Natural killer cell (primary cell): ENCODE measurements at regions not wholly inside any gene's neighbourhood (a gene's known extent, or its start where the extent isn't known, plus 50 kb on each side); places are given as distances from the start of the nearest gene placed in this dataset.

ENCODE experiments used
- ATAC-seq, 3 donors: fragments of 150-1000 bp in 2 of 3; fragments of 200-7000 bp in 1 of 3; cut with Tn5 transposase; 1 replicate in 1 of 3; 2 replicates in 2 of 3; pipeline ENCODE4 v1.10.0; 2021; ENCODE audit warnings: mild to moderate bottlenecking in 2 of 3, moderate library complexity in 2 of 3
- DNase-seq, 2 donors: peaks; one replicate each; pipeline versions ENCODE4 v3.0.0 to v3.0.0-alpha.2; 2013 to 2021; ENCODE audit warnings: mixed read lengths in 1 of 2
- H3K27ac ChIP-seq: one replicate; pipeline ENCODE4 v1.5.1; 2013; ENCODE audit warnings: mild to moderate bottlenecking, low read length
- H3K27me3 ChIP-seq: one replicate; pipeline ENCODE4 v1.6.1; 2013; ENCODE audit warnings: low read length; ENCODE audit not compliant: control insufficient read depth, insufficient read depth
- H3K36me3 ChIP-seq: one replicate; pipeline ENCODE4 v1.6.1; 2013; ENCODE audit warnings: low read length; ENCODE audit not compliant: control insufficient read depth, insufficient read depth
- H3K4me1 ChIP-seq: one replicate; pipeline ENCODE4 v1.6.1; 2013; ENCODE audit warnings: low read length; ENCODE audit not compliant: control insufficient read depth, insufficient read depth
- H3K4me3 ChIP-seq: one replicate; pipeline ENCODE4 v1.5.1; 2013; ENCODE audit warnings: low read length
- H3K9me3 ChIP-seq: one replicate; pipeline ENCODE4 v1.6.1; 2013; ENCODE audit warnings: low read length; ENCODE audit not compliant: control insufficient read depth, insufficient read depth
- H3K27ac Mint-ChIP-seq, 2 donors: one replicate each; pipeline ENCODE4 v1.8.0; 2022; ENCODE audit warnings: mild to moderate bottlenecking in 2 of 2, mixed read lengths in 2 of 2, moderate library complexity in 1 of 2
- H3K27me3 Mint-ChIP-seq, 2 donors: one replicate each; pipeline ENCODE4 v1.8.0; 2022; ENCODE audit warnings: low read depth in 2 of 2, mixed read lengths in 2 of 2
- H3K36me3 Mint-ChIP-seq: one replicate; pipeline ENCODE4 v1.8.0; 2022; ENCODE audit warnings: mixed read lengths
- H3K4me1 Mint-ChIP-seq, 2 donors: one replicate each; pipeline ENCODE4 v1.8.0; 2022; ENCODE audit warnings: mixed read lengths in 2 of 2
- H3K4me3 Mint-ChIP-seq: one replicate; pipeline ENCODE4 v1.8.0; 2022; ENCODE audit warnings: mild to moderate bottlenecking, moderate library complexity, mixed read lengths
- H3K9me3 Mint-ChIP-seq, 2 donors: one replicate each; pipeline ENCODE4 v1.8.0; 2022; ENCODE audit warnings: mixed read lengths in 2 of 2
- WGBS: methylation state at CpG from one replicate; pipeline ENCODE4 v1.1.7; 2013; ENCODE audit warnings: missing lambda C conversion rate; ENCODE audit not compliant: insufficient coverage; 5-methylcytosine and 5-hydroxymethylcytosine counted together
- intact Hi-C: fragments of 100-400 bp; cut with micrococcal nuclease; formaldehyde crosslinking; loops from one replicate; pipeline ENCODE4 v1.14.2; 2022
- TF ChIP-seq, protein P1 (sequence below): fragments of 200-600 bp; IDR thresholded peaks from one replicate; pipeline ENCODE4 v1.8.0; 2022; ENCODE audit warnings: antibody characterized with exemption

DNA sequence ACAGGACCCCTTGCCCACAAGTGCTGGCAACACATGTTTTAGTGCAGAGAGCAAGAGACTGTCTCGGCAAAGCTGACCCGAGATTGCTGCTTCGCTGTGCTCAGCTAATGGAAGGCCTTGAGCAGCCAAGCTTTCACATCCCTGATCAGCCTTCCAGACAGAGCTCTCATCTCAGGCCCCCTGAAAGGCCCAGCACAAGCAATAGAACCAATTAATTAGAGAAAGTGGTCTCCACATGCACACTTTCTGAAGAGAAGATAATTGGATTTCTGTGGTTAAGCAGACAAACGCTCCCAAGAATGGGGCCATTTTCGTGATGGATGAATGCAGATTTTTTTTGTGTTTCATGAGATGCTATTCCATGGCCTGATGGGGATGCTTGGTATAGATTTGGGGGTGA is 174.9 kb downstream of the NSG2 start:
- Mint-ChIP-seq H3K27ac (no peak overlapping the region), H3K4me1 (no peaks in the 10 kb centered on the region), H3K9me3 (no peaks in the 10 kb centered on the region), H3K4me3 (no peak overlapping the region), H3K36me3 (no peaks in the 10 kb centered on the region), H3K27me3 (peaks cover 3 to 5% of the 10 kb centered on the region in 2 donors)
- TF ChIP-seq, protein P1, sequence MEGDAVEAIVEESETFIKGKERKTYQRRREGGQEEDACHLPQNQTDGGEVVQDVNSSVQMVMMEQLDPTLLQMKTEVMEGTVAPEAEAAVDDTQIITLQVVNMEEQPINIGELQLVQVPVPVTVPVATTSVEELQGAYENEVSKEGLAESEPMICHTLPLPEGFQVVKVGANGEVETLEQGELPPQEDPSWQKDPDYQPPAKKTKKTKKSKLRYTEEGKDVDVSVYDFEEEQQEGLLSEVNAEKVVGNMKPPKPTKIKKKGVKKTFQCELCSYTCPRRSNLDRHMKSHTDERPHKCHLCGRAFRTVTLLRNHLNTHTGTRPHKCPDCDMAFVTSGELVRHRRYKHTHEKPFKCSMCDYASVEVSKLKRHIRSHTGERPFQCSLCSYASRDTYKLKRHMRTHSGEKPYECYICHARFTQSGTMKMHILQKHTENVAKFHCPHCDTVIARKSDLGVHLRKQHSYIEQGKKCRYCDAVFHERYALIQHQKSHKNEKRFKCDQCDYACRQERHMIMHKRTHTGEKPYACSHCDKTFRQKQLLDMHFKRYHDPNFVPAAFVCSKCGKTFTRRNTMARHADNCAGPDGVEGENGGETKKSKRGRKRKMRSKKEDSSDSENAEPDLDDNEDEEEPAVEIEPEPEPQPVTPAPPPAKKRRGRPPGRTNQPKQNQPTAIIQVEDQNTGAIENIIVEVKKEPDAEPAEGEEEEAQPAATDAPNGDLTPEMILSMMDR: no peak
- H3K4me3 ChIP-seq: no peak overlapping the region
- H3K36me3 ChIP-seq: no peaks in the 10 kb centered on the region
- no peaks in the 10 kb centered on the region for H3K27me3 ChIP-seq
- WGBS: 91% methylated on average over 5 of the region's 5 CpGs
- DNase-seq (no peak), ATAC-seq (no peak)
- H3K27ac ChIP-seq: no peak overlapping the region
- intact Hi-C loops: no loop called here
- H3K9me3 ChIP-seq: no peaks in the 10 kb centered on the region
- no peaks in the 10 kb centered on the region for H3K4me1 ChIP-seq

DNA sequence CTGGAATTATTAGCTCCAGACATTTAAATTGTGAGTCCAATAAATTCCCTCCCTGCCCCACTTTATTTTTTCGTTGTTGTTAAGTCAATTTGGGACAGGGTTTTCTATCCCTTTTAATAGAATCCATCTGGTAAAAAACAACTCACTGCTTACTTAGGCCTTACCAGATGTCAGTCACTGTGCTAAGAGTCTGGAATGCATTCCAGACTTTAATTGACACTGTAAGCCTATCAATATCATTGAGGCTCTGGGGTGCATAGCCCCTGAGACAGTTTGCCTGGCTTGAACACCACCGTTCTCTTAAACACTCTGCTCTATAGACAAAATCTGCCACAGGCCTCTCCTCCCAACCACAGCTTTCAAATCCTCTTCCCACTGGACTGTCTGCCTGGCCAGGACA is 175.9 kb downstream of the NSG2 start:
- no peak for DNase-seq
- H3K4me1 Mint-ChIP-seq: no peaks in the 10 kb centered on the region
- H3K4me3 Mint-ChIP-seq: no peak overlapping the region
- H3K27ac ChIP-seq: no peak overlapping the region
- no peaks in the 10 kb centered on the region for H3K36me3 Mint-ChIP-seq
- intact Hi-C loops: no loop called here
- no peaks in the 10 kb centered on the region for H3K4me1 ChIP-seq
- no peak overlapping the region for H3K4me3 ChIP-seq
- H3K27ac Mint-ChIP-seq: no peak overlapping the region
- TF ChIP-seq, protein P1: no peak
- 90% methylated on average over 2 of the region's 2 CpGs for WGBS
- no peaks in the 10 kb centered on the region for H3K9me3 ChIP-seq
- no peaks in the 10 kb centered on the region for H3K27me3 ChIP-seq
- no peaks in the 10 kb centered on the region for H3K36me3 ChIP-seq
- peaks cover 0 to 5% of the 10 kb centered on the region in 2 donors for H3K27me3 Mint-ChIP-seq
- ATAC-seq: no peak
- no peaks in the 10 kb centered on the region for H3K9me3 Mint-ChIP-seq

DNA sequence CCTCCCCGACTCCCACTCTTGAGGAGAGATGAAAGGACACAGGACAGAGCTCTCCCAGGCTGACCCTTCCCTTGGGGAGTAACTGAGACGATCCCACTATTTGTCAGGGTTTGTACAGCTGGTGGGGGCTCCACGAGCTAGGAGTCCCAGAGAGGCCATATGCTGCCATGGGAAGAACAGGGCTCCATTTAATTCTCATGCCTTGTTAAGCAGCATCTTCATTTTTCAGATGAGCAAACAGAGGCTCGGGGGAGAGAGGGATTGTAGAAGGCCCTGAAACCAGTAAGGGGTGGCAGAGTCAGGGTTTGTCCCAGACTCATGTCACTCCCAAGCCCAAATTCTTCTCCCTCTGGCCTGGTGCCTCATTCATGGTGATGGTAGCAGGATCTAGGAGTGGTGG is 176.4 kb downstream of the NSG2 start:
- no peaks in the 10 kb centered on the region for H3K9me3 Mint-ChIP-seq
- H3K4me1 Mint-ChIP-seq: no peaks in the 10 kb centered on the region
- Histone ChIP-seq H3K27me3 (no peaks in the 10 kb centered on the region), H3K4me3 (no peak overlapping the region), H3K4me1 (no peaks in the 10 kb centered on the region), H3K36me3 (no peaks in the 10 kb centered on the region), H3K9me3 (no peaks in the 10 kb centered on the region), H3K27ac (no peak overlapping the region)
- ATAC-seq: no peak
- no peak overlapping the region for H3K4me3 Mint-ChIP-seq
- H3K27me3 Mint-ChIP-seq: peaks cover 0 to 5% of the 10 kb centered on the region in 2 donors
- WGBS: 69% methylated on average over 4 of the region's 4 CpGs
- intact Hi-C loops: no loop called here
- H3K36me3 Mint-ChIP-seq: no peaks in the 10 kb centered on the region
- H3K27ac Mint-ChIP-seq: no peak overlapping the region
- no peak for DNase-seq
- TF ChIP-seq, protein P1: no peak

DNA sequence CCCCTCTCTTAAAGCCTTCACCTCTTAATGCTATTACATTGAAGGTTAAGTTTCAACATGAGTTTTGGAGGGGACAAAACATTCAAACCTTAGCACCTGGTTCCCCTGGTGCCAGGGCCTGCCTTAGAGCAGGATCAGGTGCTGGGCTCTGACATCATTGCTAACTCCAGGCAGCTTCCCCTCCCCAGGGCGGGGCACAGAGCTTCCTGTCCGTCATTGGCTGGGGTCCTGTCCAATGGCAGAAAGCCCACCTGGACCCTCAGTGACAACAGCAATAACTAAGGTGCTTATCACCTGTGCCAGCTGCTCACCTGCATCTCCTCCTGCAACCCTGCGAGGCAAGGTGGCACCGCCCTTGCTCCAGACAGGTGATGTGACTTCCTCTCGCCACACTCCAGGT is 177.4 kb downstream of the NSG2 start:
- intact Hi-C loops: no loop called here

More for the DNA sequence above, 177.4 kb downstream of the NSG2 start:
- no peaks in the 10 kb centered on the region for H3K9me3 ChIP-seq
- no peak overlapping the region for H3K4me3 Mint-ChIP-seq
- no peak overlapping the region for H3K4me3 ChIP-seq
- DNase-seq (no peak), ATAC-seq (no peak)
- no peaks in the 10 kb centered on the region for H3K36me3 Mint-ChIP-seq
- TF ChIP-seq, protein P1: no peak
- no peaks in the 10 kb centered on the region for H3K4me1 ChIP-seq
- 92% methylated on average over 5 of the region's 5 CpGs for WGBS
- H3K27ac Mint-ChIP-seq: no peak overlapping the region
- no peaks in the 10 kb centered on the region for H3K27me3 ChIP-seq
- H3K36me3 ChIP-seq: no peaks in the 10 kb centered on the region
- no peaks in the 10 kb centered on the region for H3K4me1 Mint-ChIP-seq
- no peaks in the 10 kb centered on the region for H3K9me3 Mint-ChIP-seq
- H3K27ac ChIP-seq: no peak overlapping the region
- H3K27me3 Mint-ChIP-seq: peaks cover 2 to 5% of the 10 kb centered on the region in 2 donors
